Neural cell (in vitro differentiated cells): ENCODE measurements at regions not wholly inside any gene's neighbourhood (a gene's known extent, or its start where the extent isn't known, plus 50 kb on each side); places are given as distances from the start of the nearest gene placed in this dataset.

Source experiments
- CTCF ChIP-seq: fragments of 450-650 bp; IDR thresholded peaks from 2 replicates; pipeline ENCODE4 v1.5.1; 2014; ENCODE audit warnings: antibody characterized with exemption, mild to moderate bottlenecking, moderate library complexity; ENCODE audit not compliant: poor library complexity, severe bottlenecking
- EZH2 ChIP-seq: fragments of 200-600, 300-800 bp; shearing (Covaris generic), sonication (generic); IDR thresholded peaks from 2 replicates; pipeline ENCODE4 v1.6.1; 2014; ENCODE audit warnings: antibody characterized with exemption, low read length, borderline replicate concordance, mild to moderate bottlenecking; ENCODE audit not compliant: insufficient read depth, poor library complexity, severe bottlenecking
- POLR2AphosphoS5 ChIP-seq: IDR thresholded peaks from 2 replicates; pipeline ENCODE4 v1.6.1; 2012

- TF ChIP-seq CTCF (no peak), EZH2 (no peak), POLR2AphosphoS5 (no peak)
Observed at GRCh38 chr12:21073822-21074460, 57.1 kb upstream of the SLCO1B1 start.
